Ishikawa (cell line): ENCODE measurements at regions not wholly inside any gene's neighbourhood (a gene's known extent, or its start where the extent isn't known, plus 50 kb on each side); places are given as distances from the start of the nearest gene placed in this dataset.

ENCODE experiments used
- CEBPB ChIP-seq: IDR thresholded peaks from 2 replicates; pipeline ENCODE4 v1.6.1; 2012
- CREB1 ChIP-seq: IDR thresholded peaks from 2 replicates; pipeline ENCODE4 v1.6.1; 2012; ENCODE audit warnings: low read depth
- EGR1 ChIP-seq: IDR thresholded peaks from 2 replicates; pipeline ENCODE4 v1.6.1; 2012
- EP300 ChIP-seq: IDR thresholded peaks from 2 replicates; pipeline ENCODE4 v1.6.1; 2012; ENCODE audit warnings: borderline replicate concordance
- FOXM1 ChIP-seq: IDR thresholded peaks from 2 replicates; pipeline ENCODE4 v1.6.1; 2012; ENCODE audit warnings: low read depth, borderline replicate concordance
- NFIC ChIP-seq: IDR thresholded peaks from 2 replicates; pipeline ENCODE4 v1.6.1; 2012
- RAD21 ChIP-seq: IDR thresholded peaks from 2 replicates; pipeline ENCODE4 v1.6.1; 2012; ENCODE audit warnings: low read depth
- TAF1 ChIP-seq: IDR thresholded peaks from 2 replicates; pipeline ENCODE4 v1.6.1; 2012; ENCODE audit warnings: low read depth, mild to moderate bottlenecking
- TCF12 ChIP-seq: IDR thresholded peaks from 2 replicates; pipeline ENCODE4 v1.6.1; 2012; ENCODE audit warnings: low read depth
- TEAD4 ChIP-seq: IDR thresholded peaks from 2 replicates; pipeline ENCODE4 v1.6.1; 2012
- YY1 ChIP-seq: IDR thresholded peaks from 2 replicates; pipeline ENCODE4 v1.6.1; 2012; ENCODE audit warnings: low read depth
- ZBTB7A ChIP-seq: IDR thresholded peaks from 2 replicates; pipeline ENCODE4 v1.6.1; 2012; ENCODE audit warnings: low read depth
- TF ChIP-seq, protein P1 (sequence below): IDR thresholded peaks from 2 replicates; pipeline ENCODE4 v1.6.1; 2012
- TF ChIP-seq, protein P2 (sequence below): IDR thresholded peaks from 2 replicates; pipeline ENCODE4 v1.6.1; 2012
- TF ChIP-seq, protein P3 (sequence below): IDR thresholded peaks from 2 replicates; pipeline ENCODE4 v1.6.1; 2012; ENCODE audit warnings: low read depth, mild to moderate bottlenecking

DNA sequence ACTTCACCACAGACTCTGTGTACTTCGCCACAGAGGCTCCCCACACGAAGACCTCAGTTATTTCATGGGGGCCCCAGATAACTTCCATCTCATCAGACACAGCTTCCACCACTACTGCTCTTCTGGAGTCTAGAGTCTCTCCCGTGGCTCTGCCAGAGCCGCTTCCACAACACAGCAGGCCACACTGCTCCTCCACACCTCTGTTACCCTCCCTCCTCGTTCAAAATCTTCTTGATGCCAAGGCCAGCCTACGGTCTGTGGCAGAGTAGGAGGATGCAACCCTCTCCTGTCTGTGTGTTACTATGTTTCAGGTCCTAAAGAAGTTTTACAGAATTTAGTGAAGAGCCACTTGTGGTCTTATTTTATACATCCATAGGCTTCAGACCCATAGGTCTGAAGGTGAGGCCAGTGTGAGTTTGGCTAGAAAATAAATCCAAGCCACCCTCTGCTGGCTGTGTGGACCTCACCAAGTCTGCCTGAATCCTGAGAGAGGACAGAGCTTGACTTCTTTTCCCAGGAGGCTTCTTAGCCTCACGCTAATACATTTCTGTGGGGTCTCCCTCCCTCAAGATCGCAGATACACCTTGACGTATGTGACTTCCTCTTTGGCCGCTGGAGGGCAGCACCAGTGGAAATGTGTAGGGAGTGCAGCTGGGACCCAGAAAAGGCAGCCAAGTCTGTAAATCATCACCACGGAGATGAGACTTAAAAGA is 197.7 kb downstream of the FAXC start:
- TF ChIP-seq, protein P1, sequence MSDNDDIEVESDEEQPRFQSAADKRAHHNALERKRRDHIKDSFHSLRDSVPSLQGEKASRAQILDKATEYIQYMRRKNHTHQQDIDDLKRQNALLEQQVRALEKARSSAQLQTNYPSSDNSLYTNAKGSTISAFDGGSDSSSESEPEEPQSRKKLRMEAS, result no peak
- peak; percentile 76 for TF ChIP-seq RAD21
- TF ChIP-seq TCF12, result no peak
- no peak for TF ChIP-seq CEBPB
- TF ChIP-seq, protein P2, sequence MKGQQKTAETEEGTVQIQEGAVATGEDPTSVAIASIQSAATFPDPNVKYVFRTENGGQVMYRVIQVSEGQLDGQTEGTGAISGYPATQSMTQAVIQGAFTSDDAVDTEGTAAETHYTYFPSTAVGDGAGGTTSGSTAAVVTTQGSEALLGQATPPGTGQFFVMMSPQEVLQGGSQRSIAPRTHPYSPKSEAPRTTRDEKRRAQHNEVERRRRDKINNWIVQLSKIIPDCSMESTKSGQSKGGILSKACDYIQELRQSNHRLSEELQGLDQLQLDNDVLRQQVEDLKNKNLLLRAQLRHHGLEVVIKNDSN, result no peak

DNA sequence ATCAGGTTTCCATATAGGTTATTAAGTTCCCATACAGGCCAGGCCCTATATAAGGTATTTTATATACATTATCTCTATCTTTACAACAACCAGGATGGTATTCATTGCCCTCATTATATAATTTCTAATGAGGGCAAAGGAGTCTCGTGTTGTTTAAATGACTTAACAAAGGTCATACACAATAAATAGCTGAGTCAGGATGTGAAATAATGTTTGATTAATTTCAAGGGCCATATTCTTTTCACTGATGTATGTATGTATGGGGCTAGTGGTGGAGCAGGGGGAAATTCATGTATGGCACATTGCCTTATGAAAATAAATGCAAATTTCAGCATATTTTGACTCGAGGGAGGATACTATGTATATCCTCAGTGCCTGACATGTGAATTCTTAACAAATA is 200.7 kb downstream of the FAXC start:
- TF ChIP-seq EP300, result no peak
- no peak for TF ChIP-seq RAD21
- TF ChIP-seq FOXM1, result no peak
- no peak for TF ChIP-seq TCF12
- no peak for TF ChIP-seq NFIC
- TF ChIP-seq, protein P1, result no peak
- no peak for TF ChIP-seq TEAD4
- TF ChIP-seq ZBTB7A, result no peak
- TF ChIP-seq YY1, result no peak
- no peak for TF ChIP-seq CEBPB
- no peak for TF ChIP-seq EGR1

DNA sequence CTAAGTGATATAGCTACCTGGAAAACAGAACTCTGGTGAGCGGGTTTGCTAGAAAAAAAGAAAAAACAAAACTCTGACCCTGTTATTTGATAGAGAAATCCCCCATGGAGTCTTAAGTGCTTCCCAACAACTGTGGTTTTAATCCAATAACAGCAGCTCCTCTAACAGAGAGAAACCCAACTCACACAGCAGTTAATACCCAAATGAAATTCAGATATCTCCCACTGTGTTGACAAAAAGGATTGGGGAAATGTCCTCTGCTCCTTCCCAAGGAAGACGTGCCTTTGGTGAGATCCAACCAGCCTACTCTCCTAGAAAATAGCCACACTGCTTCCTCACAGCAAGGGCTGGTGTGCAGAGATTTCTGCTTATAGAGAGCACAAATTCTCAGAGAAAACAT is 200.4 kb upstream of the FBXL4 start:
- TF ChIP-seq TCF12 (no peak), TAF1 (no peak), NFIC (no peak), EP300 (no peak), FOXM1 (no peak), RAD21 (no peak), ZBTB7A (no peak), EGR1 (no peak), YY1 (no peak), CEBPB (no peak), CREB1 (no peak), TEAD4 (no peak)
- TF ChIP-seq, protein P3, sequence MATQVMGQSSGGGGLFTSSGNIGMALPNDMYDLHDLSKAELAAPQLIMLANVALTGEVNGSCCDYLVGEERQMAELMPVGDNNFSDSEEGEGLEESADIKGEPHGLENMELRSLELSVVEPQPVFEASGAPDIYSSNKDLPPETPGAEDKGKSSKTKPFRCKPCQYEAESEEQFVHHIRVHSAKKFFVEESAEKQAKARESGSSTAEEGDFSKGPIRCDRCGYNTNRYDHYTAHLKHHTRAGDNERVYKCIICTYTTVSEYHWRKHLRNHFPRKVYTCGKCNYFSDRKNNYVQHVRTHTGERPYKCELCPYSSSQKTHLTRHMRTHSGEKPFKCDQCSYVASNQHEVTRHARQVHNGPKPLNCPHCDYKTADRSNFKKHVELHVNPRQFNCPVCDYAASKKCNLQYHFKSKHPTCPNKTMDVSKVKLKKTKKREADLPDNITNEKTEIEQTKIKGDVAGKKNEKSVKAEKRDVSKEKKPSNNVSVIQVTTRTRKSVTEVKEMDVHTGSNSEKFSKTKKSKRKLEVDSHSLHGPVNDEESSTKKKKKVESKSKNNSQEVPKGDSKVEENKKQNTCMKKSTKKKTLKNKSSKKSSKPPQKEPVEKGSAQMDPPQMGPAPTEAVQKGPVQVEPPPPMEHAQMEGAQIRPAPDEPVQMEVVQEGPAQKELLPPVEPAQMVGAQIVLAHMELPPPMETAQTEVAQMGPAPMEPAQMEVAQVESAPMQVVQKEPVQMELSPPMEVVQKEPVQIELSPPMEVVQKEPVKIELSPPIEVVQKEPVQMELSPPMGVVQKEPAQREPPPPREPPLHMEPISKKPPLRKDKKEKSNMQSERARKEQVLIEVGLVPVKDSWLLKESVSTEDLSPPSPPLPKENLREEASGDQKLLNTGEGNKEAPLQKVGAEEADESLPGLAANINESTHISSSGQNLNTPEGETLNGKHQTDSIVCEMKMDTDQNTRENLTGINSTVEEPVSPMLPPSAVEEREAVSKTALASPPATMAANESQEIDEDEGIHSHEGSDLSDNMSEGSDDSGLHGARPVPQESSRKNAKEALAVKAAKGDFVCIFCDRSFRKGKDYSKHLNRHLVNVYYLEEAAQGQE, result no peak
- TF ChIP-seq, protein P2, result no peak
- TF ChIP-seq, protein P1, result no peak

DNA sequence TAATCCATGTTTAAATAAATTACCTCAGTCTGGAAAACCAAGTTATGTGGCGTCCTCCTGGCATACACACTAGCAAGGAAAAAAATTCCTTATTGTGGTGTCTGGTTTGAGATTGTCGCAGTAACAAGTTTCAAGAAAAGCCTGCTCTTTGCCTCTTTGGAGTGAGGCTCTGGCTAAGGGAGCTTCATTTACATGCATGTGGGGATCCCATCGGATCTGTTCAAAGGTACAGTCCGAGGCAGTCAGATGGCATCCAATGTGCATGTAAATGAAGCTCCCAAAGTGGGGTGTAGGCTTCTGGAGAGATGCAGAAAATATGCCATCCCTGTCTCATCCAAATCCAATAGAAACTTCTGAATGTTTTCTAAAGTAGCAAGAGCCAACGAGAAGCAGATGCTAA is 199.5 kb upstream of the FBXL4 start:
- no peak for TF ChIP-seq CEBPB
- no peak for TF ChIP-seq NFIC
- TF ChIP-seq FOXM1, result no peak
- TF ChIP-seq EGR1, result no peak
- TF ChIP-seq, protein P3, result no peak
- TF ChIP-seq YY1, result no peak
- no peak for TF ChIP-seq RAD21
- no peak for TF ChIP-seq EP300
- no peak for TF ChIP-seq TAF1
- TF ChIP-seq, protein P1, result no peak
- TF ChIP-seq TEAD4, result no peak
- no peak for TF ChIP-seq CREB1

DNA sequence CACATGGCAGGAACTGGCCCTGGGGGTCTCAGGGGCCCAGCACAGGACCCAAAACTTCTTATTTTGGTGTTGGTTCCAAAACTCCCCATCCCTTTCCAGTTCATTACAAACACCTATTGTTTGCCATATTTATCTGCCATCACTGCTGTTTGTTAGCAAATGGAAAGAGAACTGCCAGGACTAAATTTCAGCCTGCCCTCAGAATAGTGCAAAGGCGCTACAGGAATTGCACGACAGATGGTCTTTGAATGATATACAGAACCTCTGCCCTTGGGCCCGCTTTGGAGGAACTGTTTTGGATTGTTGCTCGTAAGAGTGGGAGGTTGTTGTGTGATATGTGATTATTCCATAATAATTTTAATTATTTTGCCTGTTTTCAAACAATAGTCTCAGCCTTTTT is 199.0 kb upstream of the FBXL4 start:
- TF ChIP-seq ZBTB7A, result no peak
- no peak for TF ChIP-seq EGR1
- TF ChIP-seq, protein P3, result no peak
- no peak for TF ChIP-seq TEAD4
